ENCODE measurements at regions not wholly inside any gene's neighbourhood (a gene's known extent, or its start where the extent isn't known, plus 50 kb on each side); places are given as distances from the start of the nearest gene placed in this dataset.

- no peak for TF ChIP-seq POLR2A (IDR thresholded peaks at IDR 0.05)
- no peak for TF ChIP-seq CTCF (IDR thresholded peaks at IDR 0.05)
- H3K27me3 ChIP-seq: no peaks in the 10 kb centered on the region
- no peak overlapping the region for H3K4me3 ChIP-seq
- H3K9me3 ChIP-seq: no peaks in the 10 kb centered on the region
- no peak overlapping the region for H3K27ac ChIP-seq
- no peak for DNase-seq
- no peaks in the 10 kb centered on the region for H3K4me1 ChIP-seq
- no peaks in the 10 kb centered on the region for H3K36me3 ChIP-seq
These were observed 54.2 kb upstream of the SSBP2 start for GRCh38 chr5:81805086-81805485.

- Histone ChIP-seq H3K4me3 (no peak overlapping the region), H3K36me3 (no peaks in the 10 kb centered on the region), H3K4me1 (no peaks in the 10 kb centered on the region), H3K27ac (no peak overlapping the region), H3K27me3 (no peaks in the 10 kb centered on the region), H3K9me3 (no peaks in the 10 kb centered on the region)
- DNase-seq: no peak
- TF ChIP-seq POLR2A (IDR thresholded peaks at IDR 0.05) (no peak), CTCF (IDR thresholded peaks at IDR 0.05) (no peak)
These were observed 52.9 kb upstream of the SSBP2 start for GRCh38 chr5:81803812-81804211.

- no peak for DNase-seq
- Histone ChIP-seq H3K9me3 (no peaks in the 10 kb centered on the region), H3K36me3 (no peaks in the 10 kb centered on the region), H3K4me1 (no peaks in the 10 kb centered on the region), H3K4me3 (no peak overlapping the region), H3K27me3 (no peaks in the 10 kb centered on the region), H3K27ac (no peak overlapping the region)
- no peak for TF ChIP-seq POLR2A (IDR thresholded peaks at IDR 0.05)
- no peak for TF ChIP-seq CTCF (IDR thresholded peaks at IDR 0.05)
These were observed 51.7 kb upstream of the SSBP2 start for GRCh38 chr5:81802625-81803024.

GRCh38 chr5:81802020-81802419 lies 51.1 kb upstream of the SSBP2 start:
- Histone ChIP-seq H3K27me3 (no peaks in the 10 kb centered on the region), H3K9me3 (no peaks in the 10 kb centered on the region), H3K27ac (no peak overlapping the region), H3K36me3 (no peaks in the 10 kb centered on the region), H3K4me3 (no peak overlapping the region), H3K4me1 (no peaks in the 10 kb centered on the region)
- TF ChIP-seq CTCF (IDR thresholded peaks at IDR 0.05) (no peak), POLR2A (IDR thresholded peaks at IDR 0.05) (no peak)
- no peak for DNase-seq

GRCh38 chr5:81800797-81801196 lies 49.9 kb upstream of the SSBP2 start:
- no peak for DNase-seq
- no peak for TF ChIP-seq POLR2A (IDR thresholded peaks at IDR 0.05)
- TF ChIP-seq CTCF (IDR thresholded peaks at IDR 0.05): no peak
- Histone ChIP-seq H3K4me3 (no peak overlapping the region), H3K27me3 (no peaks in the 10 kb centered on the region), H3K9me3 (no peaks in the 10 kb centered on the region), H3K27ac (no peak overlapping the region), H3K36me3 (no peaks in the 10 kb centered on the region), H3K4me1 (no peaks in the 10 kb centered on the region)

Small RNA genes lying in the stretch of these regions (small RNA-seq; reads per million reads assigned to genes)
- 0 reads per million in 2 donors for gene SEM1P1
